ENCODE measurements at regions not wholly inside any gene's neighbourhood (a gene's known extent, or its start where the extent isn't known, plus 50 kb on each side); places are given as distances from the start of the nearest gene placed in this dataset.

GRCh38 chr15:31234815-31235214, 91.8 kb upstream of the KLF13 start:
- peak overlapping the region; percentile 20 for H3K27ac Mint-ChIP-seq
- H3K4me3 Mint-ChIP-seq = no peak overlapping the region
- H3K9me3 Mint-ChIP-seq = no peaks in the 10 kb centered on the region
- no peaks in the 10 kb centered on the region for H3K27me3 Mint-ChIP-seq
- peaks cover 79% of the 10 kb centered on the region for H3K4me1 Mint-ChIP-seq (ENCODE audit: low read depth)
- H3K36me3 Mint-ChIP-seq (ENCODE audit: low read depth) = no peaks in the 10 kb centered on the region
- intact Hi-C loops (cut with micrococcal nuclease) = no loop called here

GRCh38 chr15:31235311-31236183, 91.1 kb upstream of the KLF13 start:
- peak overlapping the region; percentile 68 for H3K27ac Mint-ChIP-seq

GRCh38 chr15:31236184-31237042, 90.2 kb upstream of the KLF13 start:
- no peaks in the 10 kb centered on the region for H3K9me3 Mint-ChIP-seq
- H3K27ac Mint-ChIP-seq = peak overlapping the region; percentile 68
- H3K4me1 Mint-ChIP-seq (ENCODE audit: low read depth) = peaks cover 74% of the 10 kb centered on the region
- no peaks in the 10 kb centered on the region for H3K36me3 Mint-ChIP-seq (ENCODE audit: low read depth)
- H3K27me3 Mint-ChIP-seq = no peaks in the 10 kb centered on the region
- intact Hi-C loops (cut with micrococcal nuclease) = loop anchor here (2.0 kb wide), 1 partner anchor 20 kb away; no protein-coding TSS in a partner anchor
- no peak overlapping the region for H3K4me3 Mint-ChIP-seq

More at GRCh38 chr15:31235311-31236183, 91.1 kb upstream of the KLF13 start:
- H3K36me3 Mint-ChIP-seq (ENCODE audit: low read depth) = no peaks in the 10 kb centered on the region
- no peak overlapping the region for H3K4me3 Mint-ChIP-seq
- intact Hi-C loops (cut with micrococcal nuclease) = loop anchor here (2.0 kb wide), 1 partner anchor 19 kb away; no protein-coding TSS in a partner anchor
- H3K4me1 Mint-ChIP-seq (ENCODE audit: low read depth) = peaks cover 79% of the 10 kb centered on the region
- no peaks in the 10 kb centered on the region for H3K27me3 Mint-ChIP-seq
- H3K9me3 Mint-ChIP-seq = no peaks in the 10 kb centered on the region

GRCh38 chr15:31237043-31237324, 89.7 kb upstream of the KLF13 start:
- Mint-ChIP-seq H3K36me3 (ENCODE audit: low read depth) (no peaks in the 10 kb centered on the region), H3K4me3 (no peak overlapping the region), H3K4me1 (ENCODE audit: low read depth) (peaks cover 73% of the 10 kb centered on the region), H3K27me3 (no peaks in the 10 kb centered on the region), H3K9me3 (no peaks in the 10 kb centered on the region), H3K27ac (peak overlapping the region; percentile 68)
- intact Hi-C loops (cut with micrococcal nuclease) = loop anchor here (2.0 kb wide), 1 partner anchor 20 kb away; no protein-coding TSS in a partner anchor

GRCh38 chr15:31238906-31239305, 87.7 kb upstream of the KLF13 start:
- Mint-ChIP-seq H3K27ac (peak overlapping the region; percentile 76), H3K9me3 (no peaks in the 10 kb centered on the region), H3K27me3 (no peaks in the 10 kb centered on the region), H3K4me1 (ENCODE audit: low read depth) (peaks cover 54% of the 10 kb centered on the region), H3K36me3 (ENCODE audit: low read depth) (no peaks in the 10 kb centered on the region), H3K4me3 (no peak overlapping the region)
- intact Hi-C loops (cut with micrococcal nuclease) = no loop called here

GRCh38 chr15:31239409-31239808, 87.2 kb upstream of the KLF13 start:
- Mint-ChIP-seq H3K36me3 (ENCODE audit: low read depth) (no peaks in the 10 kb centered on the region), H3K9me3 (no peaks in the 10 kb centered on the region), H3K27me3 (no peaks in the 10 kb centered on the region), H3K4me3 (no peak overlapping the region), H3K4me1 (ENCODE audit: low read depth) (peaks cover 49% of the 10 kb centered on the region), H3K27ac (peak overlapping the region; percentile 76)
- intact Hi-C loops (cut with micrococcal nuclease) = no loop called here

- Mint-ChIP-seq H3K27me3 (peaks cover 1% of the 10 kb centered on the region), H3K27ac (no peak overlapping the region), H3K9me3 (no peaks in the 10 kb centered on the region), H3K4me3 (no peak overlapping the region), H3K36me3 (ENCODE audit: low read depth) (no peaks in the 10 kb centered on the region), H3K4me1 (ENCODE audit: low read depth) (peaks cover 23% of the 10 kb centered on the region)
- intact Hi-C loops (cut with micrococcal nuclease) = no loop called here
These were observed 84.6 kb upstream of the KLF13 start for GRCh38 chr15:31241888-31242522.

GRCh38 chr15:31243895-31244294, 82.7 kb upstream of the KLF13 start:
- Mint-ChIP-seq H3K4me3 (no peak overlapping the region), H3K36me3 (ENCODE audit: low read depth) (no peaks in the 10 kb centered on the region), H3K27me3 (peaks cover 4% of the 10 kb centered on the region), H3K9me3 (no peaks in the 10 kb centered on the region), H3K4me1 (ENCODE audit: low read depth) (peaks cover 13% of the 10 kb centered on the region), H3K27ac (no peak overlapping the region)
- intact Hi-C loops (cut with micrococcal nuclease) = no loop called here

- Mint-ChIP-seq H3K27me3 (peaks cover 8% of the 10 kb centered on the region), H3K4me3 (no peak overlapping the region), H3K36me3 (ENCODE audit: low read depth) (no peaks in the 10 kb centered on the region), H3K9me3 (no peaks in the 10 kb centered on the region), H3K27ac (no peak overlapping the region), H3K4me1 (ENCODE audit: low read depth) (peaks cover 5% of the 10 kb centered on the region)
- intact Hi-C loops (cut with micrococcal nuclease) = no loop called here
These were observed 81.4 kb upstream of the KLF13 start for GRCh38 chr15:31245135-31245689.

GRCh38 chr15:31245756-31246155, 80.9 kb upstream of the KLF13 start:
- peaks cover 5% of the 10 kb centered on the region for H3K4me1 Mint-ChIP-seq (ENCODE audit: low read depth)
- intact Hi-C loops (cut with micrococcal nuclease) = no loop called here
- no peaks in the 10 kb centered on the region for H3K36me3 Mint-ChIP-seq (ENCODE audit: low read depth)
- no peak overlapping the region for H3K27ac Mint-ChIP-seq
- H3K27me3 Mint-ChIP-seq = peaks cover 8% of the 10 kb centered on the region
- no peaks in the 10 kb centered on the region for H3K9me3 Mint-ChIP-seq
- no peak overlapping the region for H3K4me3 Mint-ChIP-seq

GRCh38 chr15:31247404-31247803, 79.2 kb upstream of the KLF13 start:
- Mint-ChIP-seq H3K36me3 (ENCODE audit: low read depth) (no peaks in the 10 kb centered on the region), H3K27ac (no peak overlapping the region), H3K9me3 (no peaks in the 10 kb centered on the region), H3K4me3 (no peak overlapping the region), H3K27me3 (peaks cover 8% of the 10 kb centered on the region), H3K4me1 (ENCODE audit: low read depth) (peaks cover 5% of the 10 kb centered on the region)
- intact Hi-C loops (cut with micrococcal nuclease) = no loop called here

- H3K27ac Mint-ChIP-seq = peak overlapping the region; percentile 11
- no peak overlapping the region for H3K4me3 Mint-ChIP-seq
- H3K9me3 Mint-ChIP-seq = no peaks in the 10 kb centered on the region
- peaks cover 5% of the 10 kb centered on the region for H3K4me1 Mint-ChIP-seq (ENCODE audit: low read depth)
- intact Hi-C loops (cut with micrococcal nuclease) = no loop called here
- H3K27me3 Mint-ChIP-seq = peaks cover 8% of the 10 kb centered on the region
- no peaks in the 10 kb centered on the region for H3K36me3 Mint-ChIP-seq (ENCODE audit: low read depth)
These were observed 78.4 kb upstream of the KLF13 start for GRCh38 chr15:31248263-31248662.

GRCh38 chr15:31248951-31249350, 77.7 kb upstream of the KLF13 start:
- Mint-ChIP-seq H3K36me3 (ENCODE audit: low read depth) (no peaks in the 10 kb centered on the region), H3K4me3 (no peak overlapping the region), H3K27me3 (peaks cover 8% of the 10 kb centered on the region), H3K27ac (no peak overlapping the region), H3K4me1 (ENCODE audit: low read depth) (peaks cover 5% of the 10 kb centered on the region), H3K9me3 (no peaks in the 10 kb centered on the region)
- intact Hi-C loops (cut with micrococcal nuclease) = no loop called here

Data from dendritic cell treated with granulocyte-macrophage colony-stimulating factor and Interleukin-4, amounts not matched to agents 40 ng/mL and 50 ng/mL, for 4 days (primary cell).